ENCODE measurements at regions not wholly inside any gene's neighbourhood (a gene's known extent, or its start where the extent isn't known, plus 50 kb on each side); places are given as distances from the start of the nearest gene placed in this dataset.
A peak's percentile ranks its signal among the peaks of the same experiment; 100 is the strongest.
"Not testable (repeated sequence)": the region's sequence is repeated elsewhere in the genome, so short reads cannot be mapped to it uniquely, and the experiment has no call there.

DNA sequence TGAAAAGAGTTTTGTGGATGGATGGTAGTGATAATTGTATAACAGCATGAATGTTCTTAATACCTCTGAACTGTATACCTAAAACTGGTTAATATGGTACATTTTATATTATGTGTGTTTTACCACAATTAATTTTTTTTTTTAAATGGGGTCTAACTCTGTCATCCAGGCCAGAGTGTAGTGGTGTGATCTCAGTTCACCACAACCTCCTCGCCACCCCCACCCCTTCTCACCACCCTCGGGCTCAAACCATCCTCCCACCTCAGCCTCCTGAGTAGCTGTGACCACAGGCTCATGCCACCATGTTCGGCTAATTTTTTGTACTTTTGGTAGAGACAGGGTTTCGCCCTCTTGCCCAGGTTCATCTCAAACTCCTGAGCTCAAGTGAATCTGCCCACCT is 123.2 kb downstream of the CDRT15L2 start:
- Histone ChIP-seq H3K36me3 (no peaks in the 10 kb centered on the region), H3K4me3 (no peak overlapping the region), H3K9me3 (no peaks in the 10 kb centered on the region), H3K27ac (no peak overlapping the region), H3K27me3 (no peaks in the 10 kb centered on the region), H3K4me1 (peaks cover 0 to 2% (median 0%) of the 10 kb centered on the region in 4 donors)
- no peak for DNase-seq
- intact Hi-C loops (cut with DNase I; ENCODE audit: low total_unique reads), result no loop called here
- WGBS, 2 donors (ENCODE audit: low coverage in 1 of 2), result 88 to 100% methylated on average over 2 to 4 of the region's 4 CpGs
- in situ Hi-C loops (cut with MboI; ENCODE audit: low pct_ligation_motif_present in 1 of 4, low pct_unique_long_range_greater_than_20kb in 1 of 4, low sequenced_read_pairs in 3 of 4), result no loop called here
- TF ChIP-seq POLR2AphosphoS5 (IDR thresholded peaks at IDR 0.05) (no peak), POLR2A (IDR thresholded peaks at IDR 0.05) (no peak), EP300 (IDR thresholded peaks at IDR 0.05; ENCODE audit: low read depth) (no peak)
- TF ChIP-seq, protein P1, sequence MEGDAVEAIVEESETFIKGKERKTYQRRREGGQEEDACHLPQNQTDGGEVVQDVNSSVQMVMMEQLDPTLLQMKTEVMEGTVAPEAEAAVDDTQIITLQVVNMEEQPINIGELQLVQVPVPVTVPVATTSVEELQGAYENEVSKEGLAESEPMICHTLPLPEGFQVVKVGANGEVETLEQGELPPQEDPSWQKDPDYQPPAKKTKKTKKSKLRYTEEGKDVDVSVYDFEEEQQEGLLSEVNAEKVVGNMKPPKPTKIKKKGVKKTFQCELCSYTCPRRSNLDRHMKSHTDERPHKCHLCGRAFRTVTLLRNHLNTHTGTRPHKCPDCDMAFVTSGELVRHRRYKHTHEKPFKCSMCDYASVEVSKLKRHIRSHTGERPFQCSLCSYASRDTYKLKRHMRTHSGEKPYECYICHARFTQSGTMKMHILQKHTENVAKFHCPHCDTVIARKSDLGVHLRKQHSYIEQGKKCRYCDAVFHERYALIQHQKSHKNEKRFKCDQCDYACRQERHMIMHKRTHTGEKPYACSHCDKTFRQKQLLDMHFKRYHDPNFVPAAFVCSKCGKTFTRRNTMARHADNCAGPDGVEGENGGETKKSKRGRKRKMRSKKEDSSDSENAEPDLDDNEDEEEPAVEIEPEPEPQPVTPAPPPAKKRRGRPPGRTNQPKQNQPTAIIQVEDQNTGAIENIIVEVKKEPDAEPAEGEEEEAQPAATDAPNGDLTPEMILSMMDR (IDR thresholded peaks at IDR 0.05), result no peak

DNA sequence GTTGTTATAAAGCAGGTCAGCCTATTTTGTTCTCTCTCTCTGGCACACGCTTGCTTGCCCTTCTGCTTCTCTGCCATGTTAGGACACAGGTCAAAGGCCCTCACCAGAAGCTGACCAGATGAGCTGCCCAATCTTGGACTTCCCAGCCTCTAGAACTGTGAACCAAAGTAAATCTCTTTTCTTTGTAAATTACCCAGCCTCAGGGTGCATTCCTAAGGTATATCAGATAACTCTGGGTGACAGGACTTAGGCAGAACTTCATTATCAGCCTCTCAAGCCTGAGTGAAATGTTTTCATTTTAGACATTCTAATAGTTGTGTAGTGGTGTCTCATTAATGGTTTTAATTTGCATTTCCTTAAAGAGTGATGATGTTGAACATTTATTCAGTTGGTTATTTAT is 124.3 kb downstream of the CDRT15L2 start:
- Histone ChIP-seq H3K36me3 (no peaks in the 10 kb centered on the region), H3K27me3 (no peaks in the 10 kb centered on the region), H3K4me1 (no peaks in the 10 kb centered on the region), H3K27ac (no peak overlapping the region), H3K9me3 (no peaks in the 10 kb centered on the region), H3K4me3 (no peak overlapping the region)
- in situ Hi-C loops (cut with MboI; ENCODE audit: low pct_ligation_motif_present in 1 of 4, low pct_unique_long_range_greater_than_20kb in 1 of 4, low sequenced_read_pairs in 3 of 4), result no loop called here
- no peak for DNase-seq
- intact Hi-C loops (cut with DNase I; ENCODE audit: low total_unique reads), result no loop called here
- WGBS, 2 donors (ENCODE audit: low coverage in 1 of 2), result 100% methylated on average over 1 of the region's 1 CpG; no CpG with 5 or more reads in 1 of the 2 donors
- TF ChIP-seq, protein P1 (IDR thresholded peaks at IDR 0.05), result no peak
- no peak for TF ChIP-seq POLR2AphosphoS5 (IDR thresholded peaks at IDR 0.05)
- no peak for TF ChIP-seq EP300 (IDR thresholded peaks at IDR 0.05; ENCODE audit: low read depth)
- TF ChIP-seq POLR2A (IDR thresholded peaks at IDR 0.05), result no peak

DNA sequence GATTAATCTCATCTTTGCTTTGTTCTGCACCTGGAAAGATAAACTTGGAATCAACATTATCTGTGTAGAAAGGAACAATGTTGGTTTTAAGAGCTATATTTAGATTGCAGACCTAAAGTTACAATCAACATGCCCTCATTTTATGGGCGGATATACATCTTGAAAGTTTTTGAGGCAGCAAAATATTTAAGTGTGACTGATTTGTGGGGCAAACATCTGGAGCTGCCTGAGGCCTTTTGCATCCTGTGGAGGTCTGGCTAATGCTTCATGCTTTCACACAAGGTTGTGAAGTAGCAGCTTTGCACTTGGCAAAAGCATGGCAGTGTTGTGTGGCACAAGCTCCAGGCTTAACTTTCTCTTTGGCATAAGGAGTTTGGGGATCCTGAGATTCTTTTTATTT is 125.7 kb downstream of the CDRT15L2 start:
- H3K4me3 ChIP-seq; H3K9me3 ChIP-seq; H3K27ac ChIP-seq; H3K27me3 ChIP-seq; H3K4me1 ChIP-seq; DNase-seq; H3K36me3 ChIP-seq; intact Hi-C loops (cut with DNase I; ENCODE audit: low total_unique reads); in situ Hi-C loops (cut with MboI; ENCODE audit: low pct_ligation_motif_present in 1 of 4, low pct_unique_long_range_greater_than_20kb in 1 of 4, low sequenced_read_pairs in 3 of 4): not testable (repeated sequence)
- WGBS, 2 donors (ENCODE audit: low coverage in 1 of 2), result 70 to 78% methylated on average over 1 of the region's 1 CpG

DNA sequence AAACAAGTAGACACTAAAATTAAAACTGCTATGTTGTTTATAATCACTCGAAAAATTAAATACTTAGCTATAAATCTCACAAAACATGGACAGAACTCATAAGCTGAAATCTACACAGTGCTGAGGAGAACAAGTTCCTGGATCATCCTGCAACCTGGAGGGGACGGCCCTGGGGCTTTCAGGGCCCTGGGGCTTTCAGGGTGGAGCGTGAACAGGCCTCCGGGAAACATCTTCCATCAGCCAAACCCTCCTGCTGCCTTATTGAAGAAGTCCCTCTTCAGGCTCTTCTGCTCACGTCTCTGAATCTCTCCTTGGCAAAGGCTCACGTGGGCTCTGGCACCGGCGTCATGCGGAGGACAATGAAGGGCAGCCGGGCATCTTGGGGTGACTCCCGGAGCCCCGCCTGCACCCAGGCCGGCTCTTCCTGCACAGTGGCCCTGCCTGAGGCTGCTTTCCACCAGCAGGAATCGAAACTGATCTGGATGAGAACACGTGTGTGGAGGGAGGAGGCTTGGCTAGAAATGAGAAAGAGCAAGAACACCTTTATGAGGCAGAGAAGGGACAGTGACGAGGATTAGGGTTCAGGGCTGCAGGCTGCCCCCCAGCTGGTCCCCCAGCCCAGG is 127.3 kb downstream of the CDRT15L2 start:
- no peak for TF ChIP-seq EP300 (IDR thresholded peaks at IDR 0.05; ENCODE audit: low read depth)
- TF ChIP-seq, protein P1 (IDR thresholded peaks at IDR 0.05), result no peak
- TF ChIP-seq POLR2A (IDR thresholded peaks at IDR 0.05), result no peak
- no peak for TF ChIP-seq POLR2AphosphoS5 (IDR thresholded peaks at IDR 0.05)
- H3K27me3 ChIP-seq, result no peaks in the 10 kb centered on the region
- H3K4me1 ChIP-seq, result no peaks in the 10 kb centered on the region
- no peaks in the 10 kb centered on the region for H3K9me3 ChIP-seq
- H3K27ac ChIP-seq, result no peak overlapping the region
- DNase-seq, result peak; percentile 22
- peak overlapping the region in 3 of 4 donors; percentile 8 to 12 (median 11) for H3K4me3 ChIP-seq
- H3K36me3 ChIP-seq, result no peaks in the 10 kb centered on the region
- 24 to 51% methylated on average over 4 to 16 of the region's 16 CpGs for WGBS, 2 donors (ENCODE audit: low coverage in 1 of 2)
- in situ Hi-C loops (cut with MboI; ENCODE audit: low pct_ligation_motif_present in 1 of 4, low pct_unique_long_range_greater_than_20kb in 1 of 4, low sequenced_read_pairs in 3 of 4), result no loop called here
- intact Hi-C loops (cut with DNase I; ENCODE audit: low total_unique reads), result no loop called here

DNA sequence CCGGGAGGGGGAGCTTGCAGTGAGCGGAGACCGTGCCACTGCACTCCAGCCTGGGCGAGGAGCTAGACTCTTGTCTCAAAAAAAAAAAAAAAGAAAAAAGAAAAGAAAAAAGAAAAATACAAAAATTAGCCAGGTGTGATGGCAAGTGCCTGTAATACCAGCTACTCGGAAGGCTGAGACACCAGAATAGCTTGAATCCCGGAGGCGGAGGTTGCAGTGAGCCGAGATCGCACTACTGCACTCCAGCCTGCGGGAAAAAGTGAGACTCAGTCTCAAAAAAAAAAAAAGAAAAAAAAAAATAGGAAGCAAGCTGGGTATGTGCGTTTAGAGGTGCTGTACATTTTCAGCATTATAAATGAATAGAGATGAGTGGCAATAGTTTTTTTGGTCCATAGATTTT is 129.3 kb downstream of the CDRT15L2 start:
- DNase-seq; intact Hi-C loops (cut with DNase I; ENCODE audit: low total_unique reads); H3K27me3 ChIP-seq; in situ Hi-C loops (cut with MboI; ENCODE audit: low pct_ligation_motif_present in 1 of 4, low pct_unique_long_range_greater_than_20kb in 1 of 4, low sequenced_read_pairs in 3 of 4); H3K9me3 ChIP-seq; H3K4me1 ChIP-seq; H3K27ac ChIP-seq; H3K4me3 ChIP-seq; H3K36me3 ChIP-seq: not testable (repeated sequence)
- WGBS, 2 donors (ENCODE audit: low coverage in 1 of 2), result 67 to 86% methylated on average over 10 to 11 of the region's 11 CpGs

DNA sequence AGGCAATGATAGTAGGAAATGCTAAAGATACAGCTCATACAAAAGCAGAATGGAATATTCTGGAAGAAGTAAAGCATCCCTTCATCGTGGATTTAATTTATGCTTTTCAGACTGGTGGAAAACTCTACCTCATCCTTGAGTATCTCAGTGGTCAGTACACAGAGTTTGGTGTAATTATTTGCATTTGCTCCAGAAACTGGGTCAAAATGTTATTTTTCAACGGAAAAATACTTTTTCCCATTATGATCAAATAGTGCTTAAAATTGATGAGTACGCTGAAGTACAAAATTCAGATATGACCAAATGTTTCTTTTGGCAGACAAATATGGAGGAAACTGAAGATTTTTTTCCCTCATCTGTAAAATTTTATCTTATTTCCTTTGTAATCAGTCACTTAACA is 137.0 kb downstream of the CDRT15L2 start:
- H3K36me3 ChIP-seq; DNase-seq; H3K9me3 ChIP-seq; intact Hi-C loops (cut with DNase I; ENCODE audit: low total_unique reads); H3K27me3 ChIP-seq; in situ Hi-C loops (cut with MboI; ENCODE audit: low pct_ligation_motif_present in 1 of 4, low pct_unique_long_range_greater_than_20kb in 1 of 4, low sequenced_read_pairs in 3 of 4); H3K27ac ChIP-seq; H3K4me3 ChIP-seq; H3K4me1 ChIP-seq: not testable (repeated sequence)
- WGBS, 2 donors (ENCODE audit: low coverage in 1 of 2), result 82 to 90% methylated on average over 3 of the region's 3 CpGs

Data from transverse colon (tissue), 4 donors.